ENCODE measurements at regions not wholly inside any gene's neighbourhood (a gene's known extent, or its start where the extent isn't known, plus 50 kb on each side); places are given as distances from the start of the nearest gene placed in this dataset.
A peak's percentile ranks its signal among the peaks of the same experiment; 100 is the strongest.

GRCh38 chr1:208324005-208324404 is 79.8 kb upstream of the PLXNA2 start:
- Histone ChIP-seq H3K9me3 (no peaks in the 10 kb centered on the region), H3K4me3 (no peak overlapping the region), H3K36me3 (no peaks in the 10 kb centered on the region), H3K4me1 (no peaks in the 10 kb centered on the region), H3K27ac (no peak overlapping the region), H3K27me3 (peaks cover 0 to 5% of the 10 kb centered on the region in 2 donors)
- no peak for ATAC-seq
- intact Hi-C loops (cut with DNase I): no loop called here
- no peak for TF ChIP-seq CTCF (IDR thresholded peaks at IDR 0.05)
- DNase-seq: peak in 1 of 4 donors; percentile 12

GRCh38 chr1:208326033-208326432 is 81.8 kb upstream of the PLXNA2 start:
- no peak overlapping the region for H3K4me3 ChIP-seq
- no peaks in the 10 kb centered on the region for H3K9me3 ChIP-seq
- H3K27me3 ChIP-seq: peaks cover 0 to 5% of the 10 kb centered on the region in 2 donors
- ATAC-seq (no peak), DNase-seq (no peak)
- H3K27ac ChIP-seq: no peak overlapping the region
- H3K4me1 ChIP-seq: no peaks in the 10 kb centered on the region
- no peak for TF ChIP-seq CTCF (IDR thresholded peaks at IDR 0.05)
- no peaks in the 10 kb centered on the region for H3K36me3 ChIP-seq
- intact Hi-C loops (cut with DNase I): no loop called here

GRCh38 chr1:208329300-208329699 is 85.1 kb upstream of the PLXNA2 start:
- TF ChIP-seq CTCF (IDR thresholded peaks at IDR 0.05): no peak
- Histone ChIP-seq H3K9me3 (no peaks in the 10 kb centered on the region), H3K27ac (no peak overlapping the region), H3K36me3 (no peaks in the 10 kb centered on the region), H3K4me3 (no peak overlapping the region), H3K27me3 (peaks cover 0 to 5% of the 10 kb centered on the region in 2 donors), H3K4me1 (no peaks in the 10 kb centered on the region)
- DNase-seq (no peak), ATAC-seq (no peak)
- intact Hi-C loops (cut with DNase I): no loop called here

GRCh38 chr1:208332036-208332773 is 88.0 kb upstream of the PLXNA2 start:
- H3K9me3 ChIP-seq: no peaks in the 10 kb centered on the region

GRCh38 chr1:208332774-208333126 is 88.6 kb upstream of the PLXNA2 start:
- no peak overlapping the region for H3K4me3 ChIP-seq
- TF ChIP-seq CTCF (IDR thresholded peaks at IDR 0.05): no peak
- intact Hi-C loops (cut with DNase I): no loop called here
- no peak overlapping the region for H3K27ac ChIP-seq
- DNase-seq (no peak), ATAC-seq (no peak)
- no peaks in the 10 kb centered on the region for H3K9me3 ChIP-seq
- no peaks in the 10 kb centered on the region for H3K4me1 ChIP-seq
- peaks cover 0 to 8% of the 10 kb centered on the region in 2 donors for H3K27me3 ChIP-seq
- no peaks in the 10 kb centered on the region for H3K36me3 ChIP-seq

More at GRCh38 chr1:208332036-208332773, 88.0 kb upstream of the PLXNA2 start:
- Histone ChIP-seq H3K4me1 (no peaks in the 10 kb centered on the region), H3K27me3 (peaks cover 0 to 11% of the 10 kb centered on the region in 2 donors), H3K36me3 (no peaks in the 10 kb centered on the region), H3K27ac (no peak overlapping the region), H3K4me3 (no peak overlapping the region)
- no peak for TF ChIP-seq CTCF (IDR thresholded peaks at IDR 0.05)
- DNase-seq (no peak), ATAC-seq (peak; percentile 71)
- intact Hi-C loops (cut with DNase I): no loop called here

All from left lung (tissue), 4 donors.